HG03378 (cell line): ENCODE measurements at regions not wholly inside any gene's neighbourhood (a gene's known extent, or its start where the extent isn't known, plus 50 kb on each side); places are given as distances from the start of the nearest gene placed in this dataset.
"Not testable (repeated sequence)": the region's sequence is repeated elsewhere in the genome, so short reads cannot be mapped to it uniquely, and the experiment has no call there.

Experiments used
- ATAC-seq: cut with Tn5 transposase; IDR thresholded peaks from one replicate; pipeline ENCODE4 v1.9.1; 2021; ENCODE audit warnings: mild to moderate bottlenecking, moderate library complexity; ENCODE audit not compliant: unreplicated experiment

DNA sequence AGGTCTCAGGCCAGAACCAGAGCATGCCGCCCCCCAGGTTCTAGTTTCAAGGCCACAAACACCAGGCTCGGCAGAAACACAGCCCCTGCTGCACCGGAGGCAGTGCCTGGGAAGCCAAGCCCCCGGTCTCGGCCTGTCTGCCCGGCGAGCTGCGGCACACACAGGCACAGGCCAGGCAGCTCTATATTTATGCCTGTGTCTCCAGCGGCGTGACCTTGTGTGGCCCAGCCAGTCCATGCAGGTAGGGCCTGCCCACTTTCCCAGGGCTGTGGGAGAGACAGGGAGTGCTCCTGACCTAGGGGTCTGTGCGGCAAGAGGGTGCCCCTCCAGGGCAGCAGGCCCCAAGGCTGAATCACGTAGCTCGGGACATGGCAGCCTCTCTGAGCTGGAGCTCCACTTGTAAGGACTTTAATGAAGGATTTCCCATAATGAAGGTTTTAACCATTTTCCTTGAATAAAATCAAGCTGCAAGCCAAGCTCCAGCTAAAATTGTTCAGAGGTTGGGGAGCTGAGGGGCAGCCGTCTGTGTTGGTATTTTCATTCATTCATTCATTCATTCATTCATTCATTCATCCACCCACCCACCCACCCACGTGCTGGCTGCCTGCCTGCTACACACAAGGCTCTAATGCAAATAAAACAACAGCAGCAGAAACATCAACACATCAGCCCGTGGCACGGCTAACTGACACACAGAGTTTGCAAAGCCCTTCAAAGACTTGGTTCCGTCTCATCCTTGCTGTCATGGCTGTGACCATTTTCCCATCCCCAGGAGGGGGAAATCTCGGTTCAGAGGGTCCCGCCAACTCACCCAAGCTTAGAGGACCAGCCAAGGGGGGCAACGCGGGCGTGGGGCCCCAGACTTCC, 92.0 kb downstream of the RFLNA start:
- ATAC-seq = no peak

DNA sequence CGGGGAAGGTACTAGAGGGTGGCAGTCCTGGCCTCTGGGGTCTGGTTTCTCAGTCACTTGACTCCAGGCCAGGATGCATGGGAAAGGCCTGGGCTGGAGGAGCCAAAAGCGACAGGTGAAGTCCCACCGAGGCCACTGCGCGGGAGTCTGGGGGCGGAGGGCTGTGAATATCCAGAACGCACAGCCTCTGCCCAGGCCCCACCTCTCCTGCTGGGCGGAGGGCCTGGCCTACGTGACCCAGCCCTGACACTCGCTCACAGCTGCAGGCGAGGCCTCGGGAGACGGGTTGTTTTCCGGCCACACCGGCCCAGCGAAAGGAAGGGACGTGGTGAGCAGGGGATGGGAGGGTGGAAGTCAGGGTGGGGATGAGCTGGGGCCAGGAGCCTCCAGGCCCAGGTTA, 91.2 kb downstream of the RFLNA start:
- ATAC-seq = no peak

GRCh38 chr12:124385219-124385969, 90.5 kb downstream of the RFLNA start:
- ATAC-seq = no peak

DNA sequence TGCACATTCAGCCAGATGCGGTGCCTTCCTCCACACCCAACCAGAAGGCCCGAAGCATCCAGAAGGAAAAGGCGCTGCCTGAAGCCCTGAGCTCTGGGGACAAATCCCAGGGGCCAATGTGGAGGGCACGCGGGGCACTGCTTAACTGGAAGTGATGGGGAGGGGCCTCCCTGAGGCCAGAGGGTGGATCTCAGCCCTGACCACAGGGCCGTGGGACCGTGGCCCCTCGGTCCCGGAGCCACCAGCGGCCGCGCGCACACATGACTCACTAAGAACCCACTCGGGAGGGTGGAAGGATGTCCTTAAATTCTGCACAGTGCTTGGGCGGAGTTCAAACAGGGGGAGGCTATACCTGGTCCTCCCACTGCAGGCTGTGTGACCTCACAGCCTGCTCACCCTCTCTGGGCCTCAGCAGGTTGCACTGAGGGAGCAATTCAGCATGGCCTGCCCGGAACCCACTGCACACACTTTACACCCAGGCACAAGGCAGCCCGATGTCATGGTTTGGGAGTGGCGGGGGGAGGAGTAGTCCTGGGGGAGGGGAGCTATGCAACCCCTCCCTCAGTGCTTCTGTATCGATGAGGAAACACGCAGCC, 89.5 kb downstream of the RFLNA start:
- ATAC-seq = no peak

GRCh38 chr12:124383028-124383427, 88.1 kb downstream of the RFLNA start:
- no peak for ATAC-seq

- no peak for ATAC-seq
Observed at GRCh38 chr12:124381456-124382296, 86.8 kb downstream of the RFLNA start.

- no peak for ATAC-seq
Observed at GRCh38 chr12:124380796-124381455, 86.0 kb downstream of the RFLNA start.

GRCh38 chr12:124379938-124380754, 85.3 kb downstream of the RFLNA start:
- no peak for ATAC-seq

- ATAC-seq = no peak
Observed at GRCh38 chr12:124379379-124379937, 84.6 kb downstream of the RFLNA start.

DNA sequence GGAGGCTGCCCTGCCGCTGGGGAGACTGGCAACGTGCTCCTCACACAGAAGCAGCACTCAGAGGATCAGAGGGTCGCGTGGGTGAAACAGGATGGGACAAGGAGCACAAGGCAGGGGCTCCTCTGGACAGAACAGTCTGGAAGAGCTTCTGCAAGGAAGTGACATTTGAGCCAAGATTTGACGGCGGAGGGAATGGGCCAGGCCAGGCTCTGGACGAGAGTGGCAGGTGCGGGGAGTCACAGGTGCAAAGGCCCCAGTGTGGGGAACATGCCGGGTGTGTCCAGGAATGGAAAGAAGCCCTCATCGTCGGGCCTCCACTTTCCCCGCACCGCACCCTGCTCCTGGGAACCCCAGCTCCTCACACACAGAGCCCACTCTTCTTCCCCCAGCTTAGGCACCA, 84.0 kb downstream of the RFLNA start:
- no peak for ATAC-seq

DNA sequence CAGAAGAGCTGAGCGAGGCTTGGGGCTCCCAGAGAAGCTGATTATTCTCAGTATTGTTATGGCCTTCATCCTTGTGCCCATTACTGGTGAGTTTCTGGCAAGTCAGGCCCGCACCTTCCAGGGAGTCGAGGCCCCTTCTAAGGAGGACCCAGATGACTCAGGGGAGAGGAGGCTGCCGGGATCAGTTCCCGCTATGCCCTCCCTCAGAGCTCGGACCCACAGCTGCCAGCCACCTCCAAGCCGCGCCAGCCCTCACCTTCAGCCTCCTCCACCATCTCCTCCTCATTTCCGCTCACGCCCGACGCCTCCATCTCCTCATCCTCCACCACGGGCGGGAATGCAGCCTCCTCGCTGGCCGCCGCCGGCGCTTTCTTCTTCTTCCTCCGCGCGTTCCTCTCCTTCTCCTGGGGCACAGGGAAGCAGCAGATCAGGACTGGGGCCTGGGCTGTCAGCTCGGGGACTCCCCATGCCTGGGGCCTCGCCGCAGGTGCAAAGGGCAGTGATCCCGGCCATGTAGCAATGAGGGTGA, 83.2 kb downstream of the RFLNA start:
- no peak for ATAC-seq

DNA sequence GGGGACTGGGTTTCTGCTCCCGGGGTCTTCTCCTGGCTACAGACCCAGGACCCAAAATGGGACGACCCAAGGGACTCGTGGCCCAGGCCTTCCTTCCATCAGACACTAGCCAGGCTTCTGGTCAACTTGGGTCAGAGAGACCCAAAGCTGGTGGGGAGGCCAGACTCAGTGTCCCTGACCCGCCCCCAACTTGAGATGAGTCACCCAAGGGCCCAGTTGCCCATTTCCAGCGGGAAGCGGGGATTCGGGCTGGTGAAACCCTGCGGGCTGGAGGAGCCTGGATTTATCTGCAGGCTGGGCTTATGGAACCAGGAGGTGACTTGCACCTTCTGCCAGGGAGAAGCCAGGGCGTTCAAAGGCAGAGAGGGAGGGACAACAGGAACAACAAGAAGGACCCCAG, 81.5 kb downstream of the RFLNA start:
- ATAC-seq = no peak

DNA sequence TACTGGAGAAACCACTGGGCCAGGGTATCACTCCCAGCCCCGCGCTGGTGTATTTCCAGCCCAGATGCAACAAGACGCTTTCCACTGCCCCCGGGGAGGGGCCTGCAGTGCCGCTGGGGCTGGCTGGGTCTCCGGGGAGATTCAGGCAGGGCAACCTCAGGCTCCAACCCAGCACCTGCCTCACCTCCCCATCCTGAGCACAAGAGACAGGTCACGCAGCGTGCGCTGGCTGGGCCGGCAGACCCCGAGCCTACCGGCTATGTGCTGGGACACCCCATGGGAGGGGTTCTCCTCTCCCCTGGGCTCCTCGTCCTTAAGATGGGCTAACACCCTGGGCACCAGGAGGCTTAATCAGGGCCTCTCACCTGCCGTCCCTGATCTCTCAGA, 80.9 kb downstream of the RFLNA start:
- ATAC-seq = no peak

DNA sequence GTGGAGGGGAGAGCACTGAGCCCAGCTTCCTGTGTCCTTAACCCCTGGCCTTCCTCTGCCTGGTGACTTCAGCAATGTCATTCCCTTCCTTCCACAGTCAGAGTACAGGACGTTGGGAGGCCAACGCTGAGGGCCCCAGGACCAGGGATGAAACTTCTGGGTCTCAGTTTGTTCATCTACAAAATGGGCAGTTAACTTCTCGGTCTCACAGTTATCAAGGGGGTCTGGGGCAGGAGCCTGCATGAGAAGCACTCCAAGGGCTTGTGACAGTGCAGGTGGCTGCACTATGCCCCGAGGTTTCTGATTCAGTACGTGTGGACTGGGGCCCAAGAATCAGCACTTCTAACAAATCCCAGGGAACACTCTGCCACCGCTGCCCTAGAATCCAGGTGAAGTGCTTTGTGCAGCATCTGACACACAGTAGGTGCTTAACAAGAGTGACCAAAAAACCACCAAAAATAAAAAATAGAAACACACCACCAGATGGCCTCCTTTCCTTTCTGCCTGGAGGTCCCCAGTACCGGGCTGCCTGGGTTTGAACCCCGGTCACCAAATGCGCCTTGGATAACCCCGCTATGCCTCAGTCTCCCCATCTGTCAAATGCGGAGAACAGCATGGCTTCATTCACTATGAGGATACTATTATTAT, 80.4 kb downstream of the RFLNA start:
- ATAC-seq = no peak

DNA sequence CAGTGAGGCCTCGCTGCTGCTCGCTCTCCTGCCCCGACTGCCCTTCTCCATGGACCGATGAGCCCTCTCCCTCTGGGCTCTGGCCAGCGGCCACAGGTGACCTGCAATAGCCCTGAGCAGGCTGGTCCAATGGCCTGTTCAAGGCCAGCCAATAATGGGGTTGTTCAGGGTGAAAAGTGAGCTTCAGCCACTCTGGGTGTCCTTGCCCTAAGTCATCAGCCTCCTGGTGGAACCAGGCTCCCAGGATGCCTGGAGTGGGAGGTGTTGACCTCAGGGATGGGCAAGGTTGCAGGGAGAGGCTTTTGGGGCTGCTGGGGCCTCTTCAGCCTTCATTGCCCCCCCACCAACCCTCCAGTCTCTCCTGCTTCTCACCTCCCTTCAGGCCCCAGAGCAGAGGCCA, 79.7 kb downstream of the RFLNA start:
- ATAC-seq = no peak

DNA sequence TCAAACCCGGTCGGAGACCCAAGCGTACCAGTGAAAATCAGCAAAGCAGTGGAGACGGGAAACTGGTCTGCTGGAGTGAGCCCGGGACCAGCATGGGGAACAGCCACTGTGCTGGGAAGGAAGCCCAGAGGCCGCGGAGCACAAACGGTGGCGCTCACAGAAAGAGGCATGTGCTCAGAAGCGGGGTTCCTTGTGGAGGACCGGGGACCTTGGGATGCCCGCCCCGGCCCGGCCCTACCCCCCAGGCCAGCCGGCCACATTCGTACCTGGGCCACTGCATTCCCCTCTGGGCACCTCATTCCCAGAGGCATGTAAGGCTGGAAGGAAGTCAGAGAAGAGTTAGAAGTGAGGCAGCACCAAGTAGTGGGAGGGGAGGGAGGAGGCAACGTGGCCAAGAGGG, 79.3 kb downstream of the RFLNA start:
- ATAC-seq = no peak

DNA sequence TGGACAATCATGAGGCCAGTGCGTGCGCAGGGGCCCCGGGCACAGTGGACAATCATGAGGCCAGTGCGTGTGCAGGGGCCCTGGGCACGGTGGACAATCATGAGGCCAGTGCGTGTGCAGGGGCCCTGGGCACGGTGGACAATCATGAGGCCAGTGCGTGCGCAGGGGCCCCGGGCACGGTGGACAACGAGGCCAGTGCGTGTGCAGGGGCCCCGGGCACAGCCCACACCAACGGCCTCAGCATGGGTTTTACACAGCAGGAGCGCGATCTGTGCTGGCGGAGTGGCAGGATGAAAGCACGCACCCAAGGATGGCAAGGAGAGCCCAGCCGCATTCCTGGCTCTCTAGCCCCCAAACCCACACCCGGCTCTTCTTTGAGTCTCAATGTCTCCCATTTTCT, 78.8 kb downstream of the RFLNA start:
- ATAC-seq = not testable (repeated sequence)

- no peak for ATAC-seq
Observed at GRCh38 chr12:124372831-124373230, 77.9 kb downstream of the RFLNA start.
